Endothelial cell of umbilical vein (primary cell): ENCODE measurements at regions not wholly inside any gene's neighbourhood (a gene's known extent, or its start where the extent isn't known, plus 50 kb on each side); places are given as distances from the start of the nearest gene placed in this dataset.

ENCODE experiments used
- BruUV-seq: library from RNA; stranded (reverse); fragments of 400-500 nt; replicated peaks from 2 replicates; lab custom pipeline; 2021; lab: Mats Ljungman, UMichigan
- CTCF ChIA-PET: fragments of 300-600, 350-600 bp; sonication (Branson Sonifier 250); formaldehyde crosslinking; loops from one replicate; lab custom pipeline; 2021; ENCODE audit warnings: antibody characterized with exemption, inconsistent platforms; lab: Charles Lee
- POLR2A ChIA-PET: fragments of 300-600, 350-600 bp; sonication (Branson Sonifier 250); formaldehyde crosslinking; loops from one replicate; lab custom pipeline; 2021; ENCODE audit warnings: antibody characterized with exemption, inconsistent platforms; lab: Charles Lee
- DNase-seq: peaks from one replicate; pipeline ENCODE4 v3.0.0-alpha.2; 2011; ENCODE audit warnings: low read depth, low spot score
- FAIRE-seq: peaks from 2 replicates; lab custom pipeline; 2011; peaks lifted over from hg19 to GRCh38; lab: Jason Lieb, UNC
- H2AFZ ChIP-seq: 2 replicates; pipeline ENCODE4 v1.6.0; 2012; ENCODE audit warnings: low read depth, low read length, control low read depth, inconsistent platforms
- H3K27ac ChIP-seq: 2 replicates; pipeline ENCODE4 v1.5.1; 2011; ENCODE audit warnings: low read depth, mild to moderate bottlenecking, control low read depth, low read length, moderate library complexity; ENCODE audit not compliant: insufficient read depth
- H3K27me3 ChIP-seq, 2 experiments: 2 replicates each; pipeline versions ENCODE4 v1.6.0 to v1.6.1; 2011; ENCODE audit warnings: low read length in 2 of 2, mixed read lengths in 1 of 2; ENCODE audit not compliant: control insufficient read depth in 2 of 2, insufficient read depth in 2 of 2
- H3K36me3 ChIP-seq, 2 experiments: 2 replicates in 1 of 2; 3 replicates in 1 of 2; pipeline ENCODE4 v1.5.1; 2011; ENCODE audit warnings: low read length in 2 of 2, mild to moderate bottlenecking in 1 of 2, moderate library complexity in 1 of 2; ENCODE audit not compliant: control insufficient read depth in 2 of 2, insufficient read depth in 2 of 2; ENCODE audit errors: extremely low read depth in 1 of 2
- H3K4me1 ChIP-seq: 3 replicates; pipeline ENCODE4 v1.5.1; 2011; ENCODE audit warnings: mild to moderate bottlenecking, low read length; ENCODE audit not compliant: control insufficient read depth, insufficient read depth; ENCODE audit errors: extremely low read depth
- H3K4me2 ChIP-seq: 2 replicates; pipeline ENCODE4 v1.6.1; 2011; ENCODE audit warnings: low read length, control low read depth, mixed read lengths; ENCODE audit not compliant: insufficient read depth
- H3K4me3 ChIP-seq, 3 experiments: fragments of 200-600 bp in 1 of 3; sonication (generic), shearing (Covaris generic) in 1 of 3; replicated peaks in 1 of 3; 2 replicates each; pipeline ENCODE4 v1.5.1; 2011 to 2016; ENCODE audit warnings: control low read depth in 3 of 3, low read length in 3 of 3, mild to moderate bottlenecking in 2 of 3, inconsistent platforms in 1 of 3, low read depth in 1 of 3, moderate library complexity in 1 of 3; ENCODE audit not compliant: insufficient read depth in 1 of 3
- H3K79me2 ChIP-seq: 2 replicates; pipeline ENCODE4 v1.6.0; 2012; ENCODE audit warnings: low read length, inconsistent platforms; ENCODE audit not compliant: control insufficient read depth, insufficient read depth
- H3K9ac ChIP-seq: replicated peaks from 2 replicates; pipeline ENCODE3; 2011; ENCODE audit warnings: low read length, control low read depth; ENCODE audit not compliant: insufficient read depth; ENCODE audit errors: extremely low read depth
- H3K9me1 ChIP-seq: replicated peaks from 3 replicates; pipeline ENCODE4 v1.6.0; 2011; ENCODE audit warnings: mild to moderate bottlenecking, low read length; ENCODE audit not compliant: control insufficient read depth, insufficient read depth; ENCODE audit errors: extremely low read depth
- H3K9me3 ChIP-seq: replicated peaks from 2 replicates; pipeline ENCODE4 v1.5.1; 2012; ENCODE audit warnings: low read length, inconsistent platforms; ENCODE audit not compliant: control insufficient read depth, insufficient read depth
- H4K20me1 ChIP-seq: replicated peaks from 2 replicates; pipeline ENCODE3; 2011; ENCODE audit warnings: mild to moderate bottlenecking, low read length; ENCODE audit not compliant: control insufficient read depth, insufficient read depth; ENCODE audit errors: extremely low read depth
- EZH2 ChIP-seq: IDR thresholded peaks from 2 replicates; pipeline ENCODE4 v1.6.1; 2012; ENCODE audit warnings: borderline replicate concordance, low read depth, mild to moderate bottlenecking, moderate library complexity, low read length, inconsistent platforms; ENCODE audit not compliant: severe bottlenecking
- GATA2 ChIP-seq: IDR thresholded peaks from 2 replicates; pipeline ENCODE4 v1.7.0; 2011; ENCODE audit warnings: low read depth, mild to moderate bottlenecking, moderate library complexity, mixed read lengths, low read length; ENCODE audit not compliant: insufficient read length, insufficient read depth
- JUN ChIP-seq: IDR thresholded peaks from 2 replicates; pipeline ENCODE4 v1.6.1; 2011; ENCODE audit warnings: borderline replicate concordance, low read depth; ENCODE audit not compliant: insufficient read length, insufficient read depth
- MYC ChIP-seq: IDR thresholded peaks from one replicate; pipeline ENCODE4 v1.6.1; 2011; ENCODE audit warnings: mild to moderate bottlenecking, low read depth, low read length
- POLR2A ChIP-seq: IDR thresholded peaks from 2 replicates; pipeline ENCODE4 v1.6.1; 2012; ENCODE audit warnings: low read depth, mild to moderate bottlenecking, control low read depth, low read length
- POLR2AphosphoS5 ChIP-seq: IDR thresholded peaks from 2 replicates; pipeline ENCODE4 v1.6.1; 2012; ENCODE audit warnings: low read depth, mild to moderate bottlenecking, control low read depth, low read length, moderate library complexity; ENCODE audit not compliant: insufficient read depth
- dilution Hi-C: fragments of 300-500 bp; cut with MboI; formaldehyde crosslinking; loops from one replicate; pipeline ENCODE4 v1.15.0; 2019; ENCODE audit warnings: low sequenced_read_pairs; ENCODE audit not compliant: extremely low pct_ligation_motif_present
- intact Hi-C: fragments of 100-400 bp; cut with micrococcal nuclease; formaldehyde crosslinking; loops from one replicate; pipeline ENCODE4 v1.10.0; 2022
- TF ChIP-seq, protein P1 (sequence below): IDR thresholded peaks from 2 replicates; pipeline ENCODE4 v1.6.1; 2011; ENCODE audit not compliant: insufficient read depth, insufficient read length
- TF ChIP-seq, protein P2 (sequence below), 2 donors: IDR thresholded peaks; 1 replicate in 1 of 2; 2 replicates in 1 of 2; pipeline ENCODE4 v1.5.1; 2011; ENCODE audit warnings: low read length in 2 of 2, mild to moderate bottlenecking in 2 of 2, moderate library complexity in 2 of 2, control low read depth in 1 of 2, inconsistent platforms in 1 of 2, low read depth in 1 of 2; ENCODE audit not compliant: insufficient read depth in 1 of 2; ENCODE audit errors: extremely low read depth in 1 of 2

DNA sequence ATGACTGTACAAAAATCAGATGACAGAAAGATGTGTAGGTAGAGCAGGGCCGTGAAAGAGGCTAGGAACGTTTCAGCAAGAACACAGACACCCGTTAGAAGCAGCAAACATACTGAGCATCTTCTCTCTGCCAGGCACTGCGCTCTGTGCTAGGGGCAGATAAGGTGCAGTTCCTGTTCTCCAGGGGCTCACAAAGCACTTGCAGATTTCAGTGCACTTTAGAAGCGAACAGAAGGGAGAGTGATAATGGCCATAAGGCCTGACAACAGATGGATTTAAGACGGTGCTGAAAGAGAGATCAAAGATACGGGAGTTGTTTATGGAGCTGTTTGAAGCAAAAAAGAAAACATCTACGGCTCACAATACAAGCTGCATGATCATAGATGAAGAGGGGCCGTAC is 200.3 kb upstream of the FOXD3 start:
- CTCF ChIA-PET = interaction anchor here (1.1 kb wide), 1 partner anchor 11 kb away, joined by 3 read pairs; no protein-coding TSS in a partner anchor
- dilution Hi-C loops = no loop called here
- no peak for FAIRE-seq

More for the DNA sequence above, 200.3 kb upstream of the FOXD3 start:
- intact Hi-C loops = loop anchor here (5.0 kb wide), 1 partner anchor 685 kb away; the partner anchor contains the start of gene USP1
- Histone ChIP-seq H3K79me2 (no peaks in the 10 kb centered on the region), H4K20me1 (no peaks in the 10 kb centered on the region), H3K9me1 (no peaks in the 10 kb centered on the region), H2AFZ (peak overlapping the region; percentile 97), H3K36me3 (no peaks in the 10 kb centered on the region), H3K9me3 (no peaks in the 10 kb centered on the region), H3K9ac (no peak overlapping the region), H3K4me2 (no peak overlapping the region), H3K4me3 (no peak overlapping the region), H3K27ac (no peak overlapping the region), H3K4me1 (peaks cover 26% of the 10 kb centered on the region), H3K27me3 (no peaks in the 10 kb centered on the region)
- DNase-seq = peak; percentile 17
- TF ChIP-seq JUN (no peak), POLR2A (no peak), MYC (no peak), EZH2 (no peak), GATA2 (no peak), POLR2AphosphoS5 (no peak)
- TF ChIP-seq, protein P1, sequence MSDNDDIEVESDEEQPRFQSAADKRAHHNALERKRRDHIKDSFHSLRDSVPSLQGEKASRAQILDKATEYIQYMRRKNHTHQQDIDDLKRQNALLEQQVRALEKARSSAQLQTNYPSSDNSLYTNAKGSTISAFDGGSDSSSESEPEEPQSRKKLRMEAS = no peak
- TF ChIP-seq, protein P2, sequence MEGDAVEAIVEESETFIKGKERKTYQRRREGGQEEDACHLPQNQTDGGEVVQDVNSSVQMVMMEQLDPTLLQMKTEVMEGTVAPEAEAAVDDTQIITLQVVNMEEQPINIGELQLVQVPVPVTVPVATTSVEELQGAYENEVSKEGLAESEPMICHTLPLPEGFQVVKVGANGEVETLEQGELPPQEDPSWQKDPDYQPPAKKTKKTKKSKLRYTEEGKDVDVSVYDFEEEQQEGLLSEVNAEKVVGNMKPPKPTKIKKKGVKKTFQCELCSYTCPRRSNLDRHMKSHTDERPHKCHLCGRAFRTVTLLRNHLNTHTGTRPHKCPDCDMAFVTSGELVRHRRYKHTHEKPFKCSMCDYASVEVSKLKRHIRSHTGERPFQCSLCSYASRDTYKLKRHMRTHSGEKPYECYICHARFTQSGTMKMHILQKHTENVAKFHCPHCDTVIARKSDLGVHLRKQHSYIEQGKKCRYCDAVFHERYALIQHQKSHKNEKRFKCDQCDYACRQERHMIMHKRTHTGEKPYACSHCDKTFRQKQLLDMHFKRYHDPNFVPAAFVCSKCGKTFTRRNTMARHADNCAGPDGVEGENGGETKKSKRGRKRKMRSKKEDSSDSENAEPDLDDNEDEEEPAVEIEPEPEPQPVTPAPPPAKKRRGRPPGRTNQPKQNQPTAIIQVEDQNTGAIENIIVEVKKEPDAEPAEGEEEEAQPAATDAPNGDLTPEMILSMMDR (IDR thresholded peaks at IDR 0.05; ENCODE audit: extremely low read depth in 1 of 2, insufficient read depth in 1 of 2, low read depth in 1 of 2, low read length in 2 of 2) = no peak
- POLR2A ChIA-PET = no interaction called here
- no TSS peak for BruUV-seq
